WTC11 (cell line): ENCODE measurements at regions not wholly inside any gene's neighbourhood (a gene's known extent, or its start where the extent isn't known, plus 50 kb on each side); places are given as distances from the start of the nearest gene placed in this dataset.

Source experiments
- ATAC-seq: fragments of 200-7000 bp; cut with Tn5 transposase; 2 replicates; pipeline ENCODE4 v1.10.0; 2021; ENCODE audit warnings: mild to moderate bottlenecking, moderate library complexity
- CTCF ChIA-PET: fragments of 300-600 bp; sonication (Branson Sonifier 250); formaldehyde crosslinking; loops from one replicate; lab custom pipeline; 2021; ENCODE audit warnings: antibody characterized with exemption; lab: Charles Lee
- POLR2A ChIA-PET: fragments of 350-600 bp; sonication (Branson Sonifier 250); formaldehyde crosslinking; loops from one replicate; lab custom pipeline; 2021; ENCODE audit warnings: antibody characterized with exemption; lab: Charles Lee
- DNase-seq: peaks from one replicate; pipeline ENCODE4 v3.0.0; 2021; ENCODE audit warnings: low spot score
- H3K27ac Mint-ChIP-seq: 2 replicates; pipeline ENCODE4 v1.8.0; 2021; ENCODE audit warnings: mixed read lengths
- H3K27me3 Mint-ChIP-seq: 2 replicates; pipeline ENCODE4 v1.8.0; 2021; ENCODE audit warnings: low read depth, mild to moderate bottlenecking, moderate library complexity, mixed read lengths
- H3K36me3 Mint-ChIP-seq: 2 replicates; pipeline ENCODE4 v1.8.0; 2021; ENCODE audit warnings: mixed read lengths
- H3K4me1 Mint-ChIP-seq: 2 replicates; pipeline ENCODE4 v1.8.0; 2022; ENCODE audit warnings: mixed read lengths
- H3K4me3 Mint-ChIP-seq: 2 replicates; pipeline ENCODE4 v1.8.0; 2021; ENCODE audit warnings: mild to moderate bottlenecking, moderate library complexity, mixed read lengths
- H3K9me3 Mint-ChIP-seq: 2 replicates; pipeline ENCODE4 v1.8.0; 2021; ENCODE audit warnings: mixed read lengths
- ATF1 ChIP-seq: sonication (generic); formaldehyde crosslinking; IDR thresholded peaks from 2 replicates; pipeline ENCODE4 v1.8.1; 2023; ENCODE audit warnings: mild to moderate bottlenecking, moderate library complexity, missing genetic modification reagents
- E2F4 ChIP-seq: sonication (generic); formaldehyde crosslinking; IDR thresholded peaks from 2 replicates; pipeline ENCODE4 v1.8.1; 2022; ENCODE audit warnings: low read depth, mild to moderate bottlenecking, moderate library complexity, missing genetic modification reagents, borderline replicate concordance
- E2F5 ChIP-seq: sonication (generic); formaldehyde crosslinking; IDR thresholded peaks from 2 replicates; pipeline ENCODE4 v1.8.1; 2022; ENCODE audit warnings: mild to moderate bottlenecking, moderate library complexity, missing genetic modification reagents
- ESRRA ChIP-seq: sonication (generic); formaldehyde crosslinking; IDR thresholded peaks from 2 replicates; pipeline ENCODE4 v1.8.1; 2022; ENCODE audit warnings: mild to moderate bottlenecking, missing genetic modification reagents, borderline replicate concordance
- FOXP1 ChIP-seq: sonication (generic); formaldehyde crosslinking; IDR thresholded peaks from 2 replicates; pipeline ENCODE4 v1.8.0; 2022; ENCODE audit warnings: missing genetic modification reagents, mild to moderate bottlenecking, moderate library complexity, borderline replicate concordance
- GABPB1 ChIP-seq: sonication (generic); formaldehyde crosslinking; IDR thresholded peaks from 2 replicates; pipeline ENCODE4 v1.8.1; 2023; ENCODE audit warnings: mild to moderate bottlenecking, missing genetic modification reagents
- GTF2I ChIP-seq: fragments of 250-450 bp; sonication (Bioruptor Pico); conservative IDR thresholded peaks from 2 replicates; pipeline ENCODE4 v1.4.0; 2021; ENCODE audit warnings: mild to moderate bottlenecking
- IRF1 ChIP-seq: sonication (generic); formaldehyde crosslinking; IDR thresholded peaks from 2 replicates; pipeline ENCODE4 v1.8.0; 2023; ENCODE audit warnings: missing genetic modification reagents
- JAZF1 ChIP-seq: fragments of 250-450 bp; sonication (Bioruptor Pico); IDR thresholded peaks from 2 replicates; pipeline ENCODE4 v1.9.0; 2021; ENCODE audit warnings: moderate library complexity, mild to moderate bottlenecking, inconsistent platforms
- JUN ChIP-seq: sonication (generic); formaldehyde crosslinking; IDR thresholded peaks from 2 replicates; pipeline ENCODE4 v1.8.0; 2023; ENCODE audit warnings: mild to moderate bottlenecking, missing genetic modification reagents
- NFYB ChIP-seq: sonication (generic); formaldehyde crosslinking; conservative IDR thresholded peaks from 2 replicates; pipeline ENCODE4 v1.8.0; 2022; ENCODE audit warnings: low read depth, missing genetic modification reagents
- OVOL2 ChIP-seq: fragments of 250-450 bp; sonication (Bioruptor Pico); IDR thresholded peaks from 2 replicates; pipeline ENCODE4 v1.9.0; 2021; ENCODE audit warnings: mild to moderate bottlenecking, borderline replicate concordance
- RORB ChIP-seq: fragments of 250-450 bp; sonication (Bioruptor Pico); IDR thresholded peaks from 2 replicates; pipeline ENCODE4 v1.9.0; 2021; ENCODE audit warnings: mild to moderate bottlenecking
- SOX15 ChIP-seq: fragments of 250-450 bp; sonication (Bioruptor Pico); IDR thresholded peaks from 2 replicates; pipeline ENCODE4 v1.9.0; 2021; ENCODE audit warnings: mild to moderate bottlenecking
- SP1 ChIP-seq: sonication (generic); formaldehyde crosslinking; conservative IDR thresholded peaks from 2 replicates; pipeline ENCODE4 v1.8.1; 2022; ENCODE audit warnings: missing genetic modification reagents
- STAT6 ChIP-seq: sonication (generic); formaldehyde crosslinking; conservative IDR thresholded peaks from 2 replicates; pipeline ENCODE4 v1.8.1; 2023; ENCODE audit warnings: mild to moderate bottlenecking, low read depth, missing genetic modification reagents, moderate library complexity
- TCF7 ChIP-seq: sonication (generic); formaldehyde crosslinking; IDR thresholded peaks from 2 replicates; pipeline ENCODE4 v1.8.0; 2022; ENCODE audit warnings: mild to moderate bottlenecking, low read depth, missing genetic modification reagents, moderate library complexity
- ZNF232 ChIP-seq: sonication (generic); formaldehyde crosslinking; IDR thresholded peaks from 2 replicates; pipeline ENCODE4 v1.8.0; 2022; ENCODE audit warnings: mild to moderate bottlenecking, missing genetic modification reagents
- ZNF263 ChIP-seq: sonication (generic); formaldehyde crosslinking; IDR thresholded peaks from 2 replicates; pipeline ENCODE4 v1.8.1; 2022; ENCODE audit warnings: low read depth, mild to moderate bottlenecking, moderate library complexity, missing genetic modification reagents
- ZNF423 ChIP-seq: fragments of 250-450 bp; sonication (Bioruptor Pico); IDR thresholded peaks from 2 replicates; pipeline ENCODE4 v2.1.2; 2022; ENCODE audit warnings: mild to moderate bottlenecking, moderate library complexity

GRCh38 chr4:24666316-24666715 is 82.0 kb upstream of the DHX15 start (continued):
- TF ChIP-seq IRF1 (CRISPR knock-in tag) (no peak), STAT6 (no peak), GABPB1 (CRISPR knock-in tag) (no peak)

GRCh38 chr4:24666816-24667477 is 82.6 kb upstream of the DHX15 start:
- Mint-ChIP-seq H3K4me3 (no peak overlapping the region), H3K27ac (no peak overlapping the region)
- POLR2A ChIA-PET = no interaction called here

GRCh38 chr4:24668956-24669355 is 84.6 kb upstream of the DHX15 start:
- Mint-ChIP-seq H3K36me3 (peaks cover 5% of the 10 kb centered on the region; the same call in 1 of the 2 replicates), H3K27me3 (no peaks in the 10 kb centered on the region; the same call in 1 of the 2 replicates), H3K4me1 (peaks cover 6% of the 10 kb centered on the region), H3K9me3 (no peaks in the 10 kb centered on the region), H3K27ac (no peak overlapping the region), H3K4me3 (no peak overlapping the region)
- ATAC-seq (no peak), DNase-seq (no peak)
- CTCF ChIA-PET = no interaction called here
- POLR2A ChIA-PET = no interaction called here
- TF ChIP-seq OVOL2 (CRISPR knock-in tag) = no peak
- TF ChIP-seq RORB (CRISPR knock-in tag) = no peak
- no peak for TF ChIP-seq ESRRA (CRISPR knock-in tag)
- TF ChIP-seq JAZF1 (CRISPR knock-in tag) = no peak
- no peak for TF ChIP-seq ZNF232
- no peak for TF ChIP-seq GTF2I

More at GRCh38 chr4:24666816-24667477, 82.6 kb upstream of the DHX15 start:
- Mint-ChIP-seq H3K36me3 (peaks cover 5% of the 10 kb centered on the region; the same call in 1 of the 2 replicates), H3K27me3 (no peaks in the 10 kb centered on the region; the same call in 1 of the 2 replicates), H3K4me1 (peaks cover 23% of the 10 kb centered on the region), H3K9me3 (no peaks in the 10 kb centered on the region)
- ATAC-seq (no peak), DNase-seq (no peak)
- CTCF ChIA-PET = no interaction called here
- TF ChIP-seq SP1 (CRISPR knock-in tag) = no peak
- no peak for TF ChIP-seq SOX15 (CRISPR knock-in tag)
- TF ChIP-seq JUN (CRISPR knock-in tag) = no peak
- TF ChIP-seq ZNF423 (CRISPR knock-in tag) = no peak
- no peak for TF ChIP-seq ATF1 (CRISPR knock-in tag)
- TF ChIP-seq NFYB (CRISPR knock-in tag) = no peak
- no peak for TF ChIP-seq ZNF263 (CRISPR knock-in tag)
- no peak for TF ChIP-seq FOXP1 (CRISPR knock-in tag)
- TF ChIP-seq E2F4 (CRISPR knock-in tag) = no peak
- no peak for TF ChIP-seq GTF2I
- no peak for TF ChIP-seq TCF7 (CRISPR knock-in tag)
- no peak for TF ChIP-seq E2F5 (CRISPR knock-in tag)
